ENCODE measurements at regions not wholly inside any gene's neighbourhood (a gene's known extent, or its start where the extent isn't known, plus 50 kb on each side); places are given as distances from the start of the nearest gene placed in this dataset.

DNA sequence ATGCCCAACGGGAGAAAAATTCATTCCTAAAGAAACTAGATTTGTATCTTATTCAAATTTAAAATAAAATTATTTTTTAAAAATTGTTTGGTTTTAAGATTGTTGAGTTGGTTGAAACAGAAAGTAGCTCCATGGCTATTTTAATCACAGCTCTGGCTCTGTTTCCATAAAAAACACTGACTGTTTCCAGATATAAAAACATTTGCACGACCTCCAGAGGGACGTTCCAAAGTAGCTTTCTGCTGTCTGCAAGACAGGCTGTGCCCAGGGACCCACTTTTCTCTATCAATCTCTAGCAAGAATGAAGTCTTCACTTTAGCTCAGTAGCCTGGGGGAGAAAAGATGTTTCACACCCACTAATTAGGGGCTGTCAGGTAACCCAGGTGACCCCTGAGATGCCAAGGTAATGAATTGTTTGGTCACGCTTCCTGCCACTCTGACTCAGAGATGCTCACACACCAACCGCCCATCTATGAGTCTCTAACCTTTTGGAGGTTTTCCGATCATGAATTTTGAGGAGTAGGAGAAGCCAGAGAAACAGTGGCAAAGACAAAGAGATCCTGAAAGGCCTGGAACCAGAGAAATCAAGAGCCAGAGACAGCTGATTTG, 220.1 kb upstream of the SOX9 start:
- TF ChIP-seq, protein P1, sequence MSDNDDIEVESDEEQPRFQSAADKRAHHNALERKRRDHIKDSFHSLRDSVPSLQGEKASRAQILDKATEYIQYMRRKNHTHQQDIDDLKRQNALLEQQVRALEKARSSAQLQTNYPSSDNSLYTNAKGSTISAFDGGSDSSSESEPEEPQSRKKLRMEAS (IDR thresholded peaks at IDR 0.05), result no peak
- TF ChIP-seq CHD4 (IDR thresholded peaks at IDR 0.05; ENCODE audit: borderline replicate concordance) (no peak), CEBPB (IDR thresholded peaks at IDR 0.05) (no peak), POLR2A (IDR thresholded peaks at IDR 0.05; ENCODE audit: low read length) (no peak), BHLHE40 (IDR thresholded peaks at IDR 0.05; ENCODE audit: low read depth, low read length) (no peak)
- TF ChIP-seq, protein P2, sequence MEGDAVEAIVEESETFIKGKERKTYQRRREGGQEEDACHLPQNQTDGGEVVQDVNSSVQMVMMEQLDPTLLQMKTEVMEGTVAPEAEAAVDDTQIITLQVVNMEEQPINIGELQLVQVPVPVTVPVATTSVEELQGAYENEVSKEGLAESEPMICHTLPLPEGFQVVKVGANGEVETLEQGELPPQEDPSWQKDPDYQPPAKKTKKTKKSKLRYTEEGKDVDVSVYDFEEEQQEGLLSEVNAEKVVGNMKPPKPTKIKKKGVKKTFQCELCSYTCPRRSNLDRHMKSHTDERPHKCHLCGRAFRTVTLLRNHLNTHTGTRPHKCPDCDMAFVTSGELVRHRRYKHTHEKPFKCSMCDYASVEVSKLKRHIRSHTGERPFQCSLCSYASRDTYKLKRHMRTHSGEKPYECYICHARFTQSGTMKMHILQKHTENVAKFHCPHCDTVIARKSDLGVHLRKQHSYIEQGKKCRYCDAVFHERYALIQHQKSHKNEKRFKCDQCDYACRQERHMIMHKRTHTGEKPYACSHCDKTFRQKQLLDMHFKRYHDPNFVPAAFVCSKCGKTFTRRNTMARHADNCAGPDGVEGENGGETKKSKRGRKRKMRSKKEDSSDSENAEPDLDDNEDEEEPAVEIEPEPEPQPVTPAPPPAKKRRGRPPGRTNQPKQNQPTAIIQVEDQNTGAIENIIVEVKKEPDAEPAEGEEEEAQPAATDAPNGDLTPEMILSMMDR (IDR thresholded peaks at IDR 0.05), result no peak
